ENCODE measurements at regions not wholly inside any gene's neighbourhood (a gene's known extent, or its start where the extent isn't known, plus 50 kb on each side); places are given as distances from the start of the nearest gene placed in this dataset.

- H3K36me3 ChIP-seq (ENCODE audit: control insufficient read depth, insufficient read depth, low read length), result no peaks in the 10 kb centered on the region
- H3K9me3 ChIP-seq (ENCODE audit: control insufficient read depth, low read depth, low read length), result no peaks in the 10 kb centered on the region
- WGBS (ENCODE audit: insufficient coverage, low lambda C conversion rate), result no CpG with 5 or more reads among the region's 7 CpGs
- no peaks in the 10 kb centered on the region for H3K4me1 ChIP-seq (ENCODE audit: control insufficient read depth, insufficient read depth, low read length)
- DNase-seq, result no peak
- H3K4me3 ChIP-seq (ENCODE audit: low read length), result no peak overlapping the region
- H3K27ac ChIP-seq (ENCODE audit: low read length), result no peak overlapping the region
- H3K27me3 ChIP-seq (ENCODE audit: control insufficient read depth, insufficient read depth, low read length), result no peaks in the 10 kb centered on the region
These were observed 206.0 kb upstream of the FOXQ1 start for GRCh38 chr6:1105833-1106400.

GRCh38 chr6:1104988-1105670 is 206.8 kb upstream of the FOXQ1 start:
- no peak overlapping the region for H3K4me3 ChIP-seq (ENCODE audit: low read length)
- H3K27ac ChIP-seq (ENCODE audit: low read length), result no peak overlapping the region
- no peaks in the 10 kb centered on the region for H3K27me3 ChIP-seq (ENCODE audit: control insufficient read depth, insufficient read depth, low read length)
- DNase-seq, result no peak
- H3K36me3 ChIP-seq (ENCODE audit: control insufficient read depth, insufficient read depth, low read length), result no peaks in the 10 kb centered on the region
- no peaks in the 10 kb centered on the region for H3K4me1 ChIP-seq (ENCODE audit: control insufficient read depth, insufficient read depth, low read length)
- no peaks in the 10 kb centered on the region for H3K9me3 ChIP-seq (ENCODE audit: control insufficient read depth, low read depth, low read length)
- WGBS (ENCODE audit: insufficient coverage, low lambda C conversion rate), result no CpG with 5 or more reads among the region's 8 CpGs

- H3K27ac ChIP-seq (ENCODE audit: low read length), result no peak overlapping the region
- no peak for DNase-seq
- H3K4me1 ChIP-seq (ENCODE audit: control insufficient read depth, insufficient read depth, low read length), result no peaks in the 10 kb centered on the region
- H3K27me3 ChIP-seq (ENCODE audit: control insufficient read depth, insufficient read depth, low read length), result peaks cover 2% of the 10 kb centered on the region
- WGBS (ENCODE audit: insufficient coverage, low lambda C conversion rate), result no CpG with 5 or more reads among the region's 7 CpGs
- no peaks in the 10 kb centered on the region for H3K9me3 ChIP-seq (ENCODE audit: control insufficient read depth, low read depth, low read length)
- no peaks in the 10 kb centered on the region for H3K36me3 ChIP-seq (ENCODE audit: control insufficient read depth, insufficient read depth, low read length)
- H3K4me3 ChIP-seq (ENCODE audit: low read length), result no peak overlapping the region
These were observed 207.8 kb upstream of the FOXQ1 start for GRCh38 chr6:1103945-1104623.

- Histone ChIP-seq H3K9me3 (ENCODE audit: control insufficient read depth, low read depth, low read length) (no peaks in the 10 kb centered on the region), H3K27me3 (ENCODE audit: control insufficient read depth, insufficient read depth, low read length) (peaks cover 2% of the 10 kb centered on the region), H3K4me3 (ENCODE audit: low read length) (no peak overlapping the region), H3K4me1 (ENCODE audit: control insufficient read depth, insufficient read depth, low read length) (no peaks in the 10 kb centered on the region), H3K36me3 (ENCODE audit: control insufficient read depth, insufficient read depth, low read length) (no peaks in the 10 kb centered on the region), H3K27ac (ENCODE audit: low read length) (no peak overlapping the region)
- no peak for DNase-seq
- no CpG with 5 or more reads among the region's 8 CpGs for WGBS (ENCODE audit: insufficient coverage, low lambda C conversion rate)
These were observed 208.9 kb upstream of the FOXQ1 start for GRCh38 chr6:1103021-1103420.

GRCh38 chr6:1100269-1100668 is 211.6 kb upstream of the FOXQ1 start:
- Histone ChIP-seq H3K27me3 (ENCODE audit: control insufficient read depth, insufficient read depth, low read length) (peaks cover 2% of the 10 kb centered on the region), H3K36me3 (ENCODE audit: control insufficient read depth, insufficient read depth, low read length) (no peaks in the 10 kb centered on the region), H3K9me3 (ENCODE audit: control insufficient read depth, low read depth, low read length) (no peaks in the 10 kb centered on the region), H3K4me1 (ENCODE audit: control insufficient read depth, insufficient read depth, low read length) (no peaks in the 10 kb centered on the region), H3K27ac (ENCODE audit: low read length) (no peak overlapping the region), H3K4me3 (ENCODE audit: low read length) (no peak overlapping the region)
- DNase-seq, result no peak
- WGBS (ENCODE audit: insufficient coverage, low lambda C conversion rate), result no CpG with 5 or more reads among the region's 8 CpGs

GRCh38 chr6:1099264-1099663 is 212.6 kb upstream of the FOXQ1 start:
- H3K36me3 ChIP-seq (ENCODE audit: control insufficient read depth, insufficient read depth, low read length), result no peaks in the 10 kb centered on the region
- DNase-seq, result no peak
- no peaks in the 10 kb centered on the region for H3K9me3 ChIP-seq (ENCODE audit: control insufficient read depth, low read depth, low read length)
- no peaks in the 10 kb centered on the region for H3K4me1 ChIP-seq (ENCODE audit: control insufficient read depth, insufficient read depth, low read length)
- H3K4me3 ChIP-seq (ENCODE audit: low read length), result no peak overlapping the region
- no CpG with 5 or more reads among the region's 9 CpGs for WGBS (ENCODE audit: insufficient coverage, low lambda C conversion rate)
- no peak overlapping the region for H3K27ac ChIP-seq (ENCODE audit: low read length)
- H3K27me3 ChIP-seq (ENCODE audit: control insufficient read depth, insufficient read depth, low read length), result peaks cover 2% of the 10 kb centered on the region

- H3K4me1 ChIP-seq (ENCODE audit: control insufficient read depth, insufficient read depth, low read length), result no peaks in the 10 kb centered on the region
- no peak overlapping the region for H3K27ac ChIP-seq (ENCODE audit: low read length)
- no peak overlapping the region for H3K4me3 ChIP-seq (ENCODE audit: low read length)
- no peaks in the 10 kb centered on the region for H3K36me3 ChIP-seq (ENCODE audit: control insufficient read depth, insufficient read depth, low read length)
- 60% methylated on average over 2 of the region's 11 CpGs for WGBS (ENCODE audit: insufficient coverage, low lambda C conversion rate)
- no peaks in the 10 kb centered on the region for H3K9me3 ChIP-seq (ENCODE audit: control insufficient read depth, low read depth, low read length)
- H3K27me3 ChIP-seq (ENCODE audit: control insufficient read depth, insufficient read depth, low read length), result peaks cover 2% of the 10 kb centered on the region
- DNase-seq, result no peak
These were observed 214.7 kb upstream of the FOXQ1 start for GRCh38 chr6:1096967-1097765.

GRCh38 chr6:1094306-1094705 is 217.6 kb upstream of the FOXQ1 start:
- no CpG with 5 or more reads among the region's 1 CpG for WGBS (ENCODE audit: insufficient coverage, low lambda C conversion rate)
- no peaks in the 10 kb centered on the region for H3K27me3 ChIP-seq (ENCODE audit: control insufficient read depth, insufficient read depth, low read length)
- H3K9me3 ChIP-seq (ENCODE audit: control insufficient read depth, low read depth, low read length), result no peaks in the 10 kb centered on the region
- no peak for DNase-seq
- H3K4me3 ChIP-seq (ENCODE audit: low read length), result no peak overlapping the region
- no peak overlapping the region for H3K27ac ChIP-seq (ENCODE audit: low read length)
- H3K4me1 ChIP-seq (ENCODE audit: control insufficient read depth, insufficient read depth, low read length), result peaks cover 4% of the 10 kb centered on the region
- H3K36me3 ChIP-seq (ENCODE audit: control insufficient read depth, insufficient read depth, low read length), result no peaks in the 10 kb centered on the region

- no peaks in the 10 kb centered on the region for H3K36me3 ChIP-seq (ENCODE audit: control insufficient read depth, insufficient read depth, low read length)
- DNase-seq, result peak; percentile 63 to 85
- H3K4me3 ChIP-seq (ENCODE audit: low read length), result no peak overlapping the region
- no peaks in the 10 kb centered on the region for H3K9me3 ChIP-seq (ENCODE audit: control insufficient read depth, low read depth, low read length)
- H3K27me3 ChIP-seq (ENCODE audit: control insufficient read depth, insufficient read depth, low read length), result no peaks in the 10 kb centered on the region
- peaks cover 4% of the 10 kb centered on the region for H3K4me1 ChIP-seq (ENCODE audit: control insufficient read depth, insufficient read depth, low read length)
- WGBS (ENCODE audit: insufficient coverage, low lambda C conversion rate), result no CpG with 5 or more reads among the region's 3 CpGs
- peak overlapping the region; percentile 39 for H3K27ac ChIP-seq (ENCODE audit: low read length)
These were observed 220.0 kb upstream of the FOXQ1 start for GRCh38 chr6:1091900-1092299.

- Histone ChIP-seq H3K9me3 (ENCODE audit: control insufficient read depth, low read depth, low read length) (no peaks in the 10 kb centered on the region), H3K27me3 (ENCODE audit: control insufficient read depth, insufficient read depth, low read length) (no peaks in the 10 kb centered on the region), H3K36me3 (ENCODE audit: control insufficient read depth, insufficient read depth, low read length) (no peaks in the 10 kb centered on the region), H3K27ac (ENCODE audit: low read length) (no peak overlapping the region), H3K4me3 (ENCODE audit: low read length) (no peak overlapping the region), H3K4me1 (ENCODE audit: control insufficient read depth, insufficient read depth, low read length) (peaks cover 4% of the 10 kb centered on the region)
- WGBS (ENCODE audit: insufficient coverage, low lambda C conversion rate), result 100% methylated on average over 1 of the region's 1 CpG
- DNase-seq, result no peak
These were observed 222.0 kb upstream of the FOXQ1 start for GRCh38 chr6:1089859-1090258.
